Gastroesophageal sphincter (tissue), 4 donors: ENCODE measurements at regions not wholly inside any gene's neighbourhood (a gene's known extent, or its start where the extent isn't known, plus 50 kb on each side); places are given as distances from the start of the nearest gene placed in this dataset.

Experiments used
- ATAC-seq: fragments of 150-250 bp; one replicate; pipeline ENCODE4 v1.9.1; 2016; ENCODE audit warnings: mild to moderate bottlenecking, moderate library complexity
- H3K27ac ChIP-seq, 4 donors: fragments of 200-600 bp; sonication (generic) in 3 of 4; 1 replicate in 3 of 4; 2 replicates in 1 of 4; pipeline ENCODE4 v1.5.1; 2016 to 2019
- H3K27me3 ChIP-seq: fragments of 200-600 bp; sonication (generic); one replicate; pipeline ENCODE4 v1.5.1; 2019
- H3K36me3 ChIP-seq, 2 donors: fragments of 200-600 bp; sonication (generic); one replicate each; pipeline ENCODE4 v1.5.1; 2019; ENCODE audit warnings: control low read depth in 1 of 2
- H3K4me1 ChIP-seq, 3 donors: fragments of 200-600 bp; sonication (generic); 1 replicate in 2 of 3; 2 replicates in 1 of 3; pipeline ENCODE4 v1.5.1; 2016 to 2019; ENCODE audit warnings: control low read depth in 2 of 3
- H3K4me3 ChIP-seq, 2 donors: fragments of 200-600 bp; sonication (generic); one replicate each; pipeline ENCODE4 v1.5.1; 2019; ENCODE audit warnings: mild to moderate bottlenecking in 1 of 2, moderate library complexity in 1 of 2
- H3K9me3 ChIP-seq, 3 donors: fragments of 200-600 bp; sonication (generic); one replicate each; pipeline ENCODE4 v1.5.1; 2017 to 2019; ENCODE audit warnings: control low read depth in 2 of 3
- EP300 ChIP-seq: sonication (generic); formaldehyde crosslinking; IDR thresholded peaks from one replicate; pipeline ENCODE4 v1.6.1; 2017; ENCODE audit warnings: antibody characterized with exemption, mild to moderate bottlenecking
- POLR2A ChIP-seq, 2 donors: fragments of 450-650 bp; IDR thresholded peaks; one replicate each; pipeline ENCODE4 v1.6.1; 2017; ENCODE audit warnings: antibody characterized with exemption in 2 of 2, mild to moderate bottlenecking in 2 of 2, moderate library complexity in 1 of 2
- POLR2AphosphoS5 ChIP-seq: sonication (generic); formaldehyde crosslinking; IDR thresholded peaks from one replicate; pipeline ENCODE4 v1.6.1; 2017; ENCODE audit warnings: antibody characterized with exemption
- WGBS, 2 donors: methylation state at CpG; one replicate each; pipeline ENCODE4 v1.1.5; 2018; ENCODE audit warnings: low coverage in 1 of 2; 5-methylcytosine and 5-hydroxymethylcytosine counted together
- TF ChIP-seq, protein P1 (sequence below), 4 experiments: fragments of 200-600 bp in 2 of 4; fragments of 450-650 bp in 2 of 4; sonication (generic) in 1 of 4; IDR thresholded peaks; one replicate each; pipeline ENCODE4 v1.5.1; 2017 to 2019; ENCODE audit warnings: antibody characterized with exemption in 4 of 4, mild to moderate bottlenecking in 2 of 4, moderate library complexity in 2 of 4

- no peak for ATAC-seq
- no peaks in the 10 kb centered on the region for H3K36me3 ChIP-seq
- H3K9me3 ChIP-seq = no peaks in the 10 kb centered on the region
- H3K27me3 ChIP-seq = no peaks in the 10 kb centered on the region
- H3K4me3 ChIP-seq = no peak overlapping the region
- H3K27ac ChIP-seq = no peak overlapping the region
- H3K4me1 ChIP-seq = no peaks in the 10 kb centered on the region
- TF ChIP-seq, protein P1, sequence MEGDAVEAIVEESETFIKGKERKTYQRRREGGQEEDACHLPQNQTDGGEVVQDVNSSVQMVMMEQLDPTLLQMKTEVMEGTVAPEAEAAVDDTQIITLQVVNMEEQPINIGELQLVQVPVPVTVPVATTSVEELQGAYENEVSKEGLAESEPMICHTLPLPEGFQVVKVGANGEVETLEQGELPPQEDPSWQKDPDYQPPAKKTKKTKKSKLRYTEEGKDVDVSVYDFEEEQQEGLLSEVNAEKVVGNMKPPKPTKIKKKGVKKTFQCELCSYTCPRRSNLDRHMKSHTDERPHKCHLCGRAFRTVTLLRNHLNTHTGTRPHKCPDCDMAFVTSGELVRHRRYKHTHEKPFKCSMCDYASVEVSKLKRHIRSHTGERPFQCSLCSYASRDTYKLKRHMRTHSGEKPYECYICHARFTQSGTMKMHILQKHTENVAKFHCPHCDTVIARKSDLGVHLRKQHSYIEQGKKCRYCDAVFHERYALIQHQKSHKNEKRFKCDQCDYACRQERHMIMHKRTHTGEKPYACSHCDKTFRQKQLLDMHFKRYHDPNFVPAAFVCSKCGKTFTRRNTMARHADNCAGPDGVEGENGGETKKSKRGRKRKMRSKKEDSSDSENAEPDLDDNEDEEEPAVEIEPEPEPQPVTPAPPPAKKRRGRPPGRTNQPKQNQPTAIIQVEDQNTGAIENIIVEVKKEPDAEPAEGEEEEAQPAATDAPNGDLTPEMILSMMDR (IDR thresholded peaks at IDR 0.05) = no peak
- TF ChIP-seq POLR2A (IDR thresholded peaks at IDR 0.05) (no peak), POLR2AphosphoS5 (no peak), EP300 (no peak)
Observed at GRCh38 chr10:61356354-61356753, 96.8 kb downstream of the TMEM26 start.

DNA sequence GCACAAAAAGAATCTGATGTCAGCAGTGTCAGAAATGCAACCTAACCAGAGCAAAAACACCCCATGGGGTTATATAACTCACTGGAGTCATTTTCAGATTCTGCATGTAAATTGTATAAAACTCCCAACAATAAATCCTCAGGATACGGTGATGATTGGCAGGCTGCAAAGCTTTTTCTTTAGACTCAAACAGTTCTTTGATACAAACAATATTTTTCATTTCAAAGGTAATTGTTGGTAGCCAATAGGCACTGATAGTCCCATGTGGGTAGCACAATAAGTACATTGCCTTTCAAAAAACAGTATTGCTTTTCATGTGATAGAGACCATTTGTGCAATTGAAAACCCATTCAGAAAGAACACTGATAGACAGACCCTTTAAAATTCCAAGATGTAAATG is 98.0 kb downstream of the TMEM26 start:
- Histone ChIP-seq H3K36me3 (no peaks in the 10 kb centered on the region), H3K27me3 (no peaks in the 10 kb centered on the region), H3K27ac (no peak overlapping the region), H3K4me1 (no peaks in the 10 kb centered on the region), H3K9me3 (no peaks in the 10 kb centered on the region), H3K4me3 (no peak overlapping the region)
- 75 to 88% methylated on average over 1 of the region's 1 CpG for WGBS, 2 donors
- no peak for ATAC-seq
- TF ChIP-seq POLR2AphosphoS5 (no peak), EP300 (no peak), POLR2A (IDR thresholded peaks at IDR 0.05) (no peak)
- TF ChIP-seq, protein P1 (IDR thresholded peaks at IDR 0.05) = no peak

- Histone ChIP-seq H3K4me3 (no peak overlapping the region), H3K4me1 (no peaks in the 10 kb centered on the region), H3K9me3 (no peaks in the 10 kb centered on the region), H3K27me3 (no peaks in the 10 kb centered on the region), H3K36me3 (no peaks in the 10 kb centered on the region), H3K27ac (no peak overlapping the region)
- no peak for ATAC-seq
- no peak for TF ChIP-seq EP300
- WGBS, 2 donors = 56 to 63% methylated on average over 2 of the region's 2 CpGs
Observed at GRCh38 chr10:61354401-61354975, 98.7 kb downstream of the TMEM26 start.

- H3K27me3 ChIP-seq = no peaks in the 10 kb centered on the region
- H3K36me3 ChIP-seq = no peaks in the 10 kb centered on the region
- no peak for TF ChIP-seq POLR2A (IDR thresholded peaks at IDR 0.05)
- no peak for TF ChIP-seq POLR2AphosphoS5
- TF ChIP-seq, protein P1 (IDR thresholded peaks at IDR 0.05) = no peak
- TF ChIP-seq EP300 = no peak
- no peak overlapping the region for H3K27ac ChIP-seq
- no peak overlapping the region for H3K4me3 ChIP-seq
- 93 to 100% methylated on average over 1 of the region's 1 CpG for WGBS, 2 donors
- no peak for ATAC-seq
- no peaks in the 10 kb centered on the region for H3K9me3 ChIP-seq
- H3K4me1 ChIP-seq = no peaks in the 10 kb centered on the region
Observed at GRCh38 chr10:61350794-61351193, 102.4 kb downstream of the TMEM26 start.

DNA sequence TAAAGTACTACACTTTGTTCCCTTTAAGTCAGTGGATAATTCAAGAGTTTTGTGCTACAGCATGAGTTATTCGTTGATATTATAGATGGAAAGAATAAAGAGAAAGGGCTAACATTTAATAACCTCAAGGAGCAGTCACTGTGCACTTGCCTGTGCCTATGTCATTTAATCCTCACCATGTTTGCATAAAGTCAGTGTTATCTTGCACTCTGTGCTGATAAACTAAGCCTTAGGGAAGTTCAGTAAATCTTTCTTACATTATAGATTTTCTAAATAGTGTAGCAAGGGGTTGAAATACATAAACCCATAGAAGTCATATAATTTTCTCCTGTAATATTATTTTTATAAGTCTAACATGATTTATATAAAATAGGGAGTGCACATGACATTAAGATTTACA is 103.1 kb downstream of the TMEM26 start:
- H3K27ac ChIP-seq = no peak overlapping the region
- no peak overlapping the region for H3K4me3 ChIP-seq

More for the DNA sequence above, 103.1 kb downstream of the TMEM26 start:
- WGBS, 2 donors = 0% methylated on average over 1 of the region's 1 CpG
- ATAC-seq = no peak
- H3K9me3 ChIP-seq = no peaks in the 10 kb centered on the region
- H3K27me3 ChIP-seq = no peaks in the 10 kb centered on the region
- H3K36me3 ChIP-seq = no peaks in the 10 kb centered on the region
- H3K4me1 ChIP-seq = no peaks in the 10 kb centered on the region
- TF ChIP-seq POLR2AphosphoS5 (no peak), EP300 (no peak), POLR2A (IDR thresholded peaks at IDR 0.05) (no peak)
- TF ChIP-seq, protein P1 (IDR thresholded peaks at IDR 0.05) = no peak
